GM12878 (cell line): ENCODE measurements at regions not wholly inside any gene's neighbourhood (a gene's known extent, or its start where the extent isn't known, plus 50 kb on each side); places are given as distances from the start of the nearest gene placed in this dataset.

Experiments used
- ATAC-seq: fragments of 200-7000 bp; cut with Tn5 transposase; 3 replicates; pipeline ENCODE4 v1.9.1; 2020; ENCODE audit warnings: mild to moderate bottlenecking, moderate library complexity
- BruUV-seq: library from RNA; stranded (reverse); fragments of 400-500 nt; replicated peaks from 2 replicates; lab custom pipeline; 2021; lab: Mats Ljungman, UMichigan
- CTCF ChIA-PET: fragments of 300-600 bp; sonication (Branson Sonifier 250); formaldehyde crosslinking; extraction: SDS; loops from one replicate; lab custom pipeline; 2021; ENCODE audit warnings: inconsistent platforms; lab: Yijun Ruan, JAX
- POLR2A ChIA-PET: fragments of 350-600 bp; formaldehyde crosslinking; extraction: SDS; loops from one replicate; lab custom pipeline; 2021; ENCODE audit warnings: inconsistent platforms; lab: Charles Lee
- RAD21 ChIA-PET: fragments of 300-600 bp; sonication (Branson Sonifier 250); formaldehyde crosslinking; loops from one replicate; lab custom pipeline; 2023; ENCODE audit warnings: antibody characterized with exemption; ENCODE audit not compliant: unreplicated experiment; lab: Charles Lee
- SMC1A ChIA-PET: fragments of 300-600 bp; sonication (Branson Sonifier 250); formaldehyde crosslinking; loops from one replicate; lab custom pipeline; 2023; ENCODE audit not compliant: unreplicated experiment, uncharacterized antibody; lab: Charles Lee
- DNase-seq: peaks from one replicate; pipeline ENCODE4 v3.0.0-alpha.2; 2011; ENCODE audit warnings: low read depth, low spot score
- FAIRE-seq: peaks from 3 replicates; lab custom pipeline; 2011; peaks lifted over from hg19 to GRCh38; lab: Jason Lieb, UNC
- H2AFZ ChIP-seq: 2 replicates; pipeline ENCODE4 v1.6.0; 2011; ENCODE audit warnings: low read depth, low read length, control low read depth; ENCODE audit not compliant: control insufficient read depth
- H3K27ac ChIP-seq: 2 replicates; pipeline ENCODE4 v1.5.1; 2011; ENCODE audit warnings: control low read depth; ENCODE audit not compliant: control insufficient read depth, insufficient read depth
- H3K27me3 ChIP-seq, 2 experiments: replicated peaks in 1 of 2; 2 replicates each; pipeline versions ENCODE4 v1.6.0 to v1.6.1; 2011; ENCODE audit warnings: low read length in 1 of 2; ENCODE audit not compliant: control insufficient read depth in 2 of 2, insufficient read depth in 2 of 2
- H3K36me3 ChIP-seq, 2 experiments: 2 replicates each; pipeline ENCODE4 v1.5.1; 2011; ENCODE audit warnings: low read length in 1 of 2; ENCODE audit not compliant: control insufficient read depth in 2 of 2, insufficient read depth in 2 of 2
- H3K4me1 ChIP-seq: 2 replicates; pipeline ENCODE4 v1.6.1; 2011; ENCODE audit warnings: mild to moderate bottlenecking, low read length, moderate library complexity, mixed read lengths; ENCODE audit not compliant: control insufficient read depth, insufficient read depth
- H3K4me2 ChIP-seq: 2 replicates; pipeline ENCODE4 v1.6.0; 2011; ENCODE audit warnings: control low read depth; ENCODE audit not compliant: control insufficient read depth, insufficient read depth
- H3K4me3 ChIP-seq: fragments of 200-600 bp; sonication (generic); 2 replicates; pipeline ENCODE4 v1.5.1; 2016
- H3K79me2 ChIP-seq: 2 replicates; pipeline ENCODE4 v1.6.0; 2011; ENCODE audit warnings: low read length; ENCODE audit not compliant: control insufficient read depth, insufficient read depth
- H3K9ac ChIP-seq: 2 replicates; pipeline ENCODE4 v1.8.0; 2011; ENCODE audit warnings: low read length, control low read depth, mixed read lengths; ENCODE audit not compliant: control insufficient read depth, insufficient read depth
- H3K9me3 ChIP-seq: replicated peaks from 3 replicates; pipeline ENCODE4 v1.5.1; 2011; ENCODE audit warnings: mild to moderate bottlenecking, low read length; ENCODE audit not compliant: control insufficient read depth, insufficient read depth
- H4K20me1 ChIP-seq: 2 replicates; pipeline ENCODE4 v1.6.0; 2011; ENCODE audit not compliant: control insufficient read depth, insufficient read depth
- CHD2 ChIP-seq: IDR thresholded peaks from 2 replicates; pipeline ENCODE4 v1.6.1; 2011; ENCODE audit warnings: low read depth, low read length, improper control_type of control experiment, borderline replicate concordance
- CREM ChIP-seq: IDR thresholded peaks from 2 replicates; pipeline ENCODE4 v1.6.1; 2014; ENCODE audit warnings: antibody characterized with exemption, low read depth
- IKZF1 ChIP-seq: fragments of 450-650 bp; conservative IDR thresholded peaks from 2 replicates; pipeline ENCODE4 v1.6.1; 2017; ENCODE audit warnings: antibody characterized with exemption, mild to moderate bottlenecking
- JUNB ChIP-seq: IDR thresholded peaks from 2 replicates; pipeline ENCODE4 v1.6.1; 2016; ENCODE audit warnings: antibody characterized with exemption, mild to moderate bottlenecking
- NKRF ChIP-seq: fragments of 450-650 bp; conservative IDR thresholded peaks from 2 replicates; pipeline ENCODE4 v1.6.1; 2017; ENCODE audit warnings: mild to moderate bottlenecking, moderate library complexity
- POU2F2 ChIP-seq: IDR thresholded peaks from 3 replicates; pipeline ENCODE4 v1.6.1; 2011; ENCODE audit warnings: low read depth, mild to moderate bottlenecking, low read length, borderline replicate concordance
- SMAD5 ChIP-seq: IDR thresholded peaks from 2 replicates; pipeline ENCODE4 v1.6.1; 2016; ENCODE audit warnings: antibody characterized with exemption, low read depth
- SP1 ChIP-seq: IDR thresholded peaks from one replicate; pipeline ENCODE4 v1.6.1; 2011; ENCODE audit warnings: low read depth, low read length
- TARDBP ChIP-seq: IDR thresholded peaks from 2 replicates; pipeline ENCODE4 v1.6.1; 2016; ENCODE audit warnings: borderline replicate concordance
- ZZZ3 ChIP-seq: IDR thresholded peaks from 2 replicates; pipeline ENCODE4 v1.6.1; 2011; ENCODE audit warnings: low read depth; ENCODE audit not compliant: control insufficient read depth, insufficient read length
- WGBS: methylation state at CpG from one replicate; pipeline ENCODE4 v1.1.6; 2016; ENCODE audit warnings: low lambda C conversion rate; ENCODE audit not compliant: insufficient replicate concordance, insufficient coverage; ENCODE audit errors: missing lambda C conversion rate; 5-methylcytosine and 5-hydroxymethylcytosine counted together
- in situ Hi-C: fragments of 300-500 bp; cut with MboI; formaldehyde crosslinking; loops from 9 replicates; pipeline ENCODE4 v1.14.3; 2018; ENCODE audit warnings: mixed read lengths
- intact Hi-C: fragments of 100-400 bp; cut with micrococcal nuclease; formaldehyde crosslinking; loops from one replicate; pipeline ENCODE4 v1.14.2; 2022; ENCODE audit not compliant: unreplicated experiment

DNA sequence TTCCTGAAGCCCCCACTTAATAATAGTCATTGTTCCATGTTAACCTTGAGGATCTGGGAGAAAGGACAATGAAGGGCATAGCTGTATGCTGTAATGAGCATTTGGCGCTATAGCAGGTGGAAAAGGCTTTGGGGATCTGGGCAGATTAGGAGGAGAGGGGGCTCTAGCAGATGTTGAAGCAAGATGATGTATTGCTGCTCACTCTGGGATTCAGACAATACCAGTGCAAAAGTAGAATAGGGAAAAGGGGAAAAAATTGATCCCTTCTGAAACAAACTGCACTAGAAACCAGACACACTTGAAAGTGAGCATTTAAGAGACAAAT, 575.3 kb upstream of the MEF2C start:
- intact Hi-C loops = no loop called here
- RAD21 ChIA-PET = interaction anchor here (2.0 kb wide), 1 partner anchor 144 kb away, joined by 6 read pairs; no protein-coding TSS in a partner anchor
- TF ChIP-seq CHD2 (no peak), SP1 (no peak), JUNB (no peak), CREM (no peak), NKRF (no peak), ZZZ3 (no peak), IKZF1 (no peak), POU2F2 (no peak), SMAD5 (no peak), TARDBP (no peak)
- POLR2A ChIA-PET = no interaction called here
- Histone ChIP-seq H3K79me2 (no peaks in the 10 kb centered on the region), H3K27ac (no peak overlapping the region), H3K36me3 (no peaks in the 10 kb centered on the region), H3K4me3 (no peak overlapping the region), H4K20me1 (no peaks in the 10 kb centered on the region), H3K4me2 (no peak overlapping the region), H3K27me3 (no peaks in the 10 kb centered on the region), H3K4me1 (no peaks in the 10 kb centered on the region), H2AFZ (no peak overlapping the region; the same call in 1 of the 2 replicates), H3K9ac (no peak overlapping the region), H3K9me3 (peaks cover 5% of the 10 kb centered on the region; the same call in 2 of the 3 replicates)
- CTCF ChIA-PET = interaction anchor here (0.5 to 1.4 kb wide), 2 partner anchors 87 to 187 kb away, joined by 3 read pairs; no protein-coding TSS in a partner anchor
- no TSS peak for BruUV-seq
- 100% methylated on average over 1 of the region's 1 CpG for WGBS
- ATAC-seq = no peak
- no peak for FAIRE-seq
- in situ Hi-C loops = no loop called here
- DNase-seq = no peak
- SMC1A ChIA-PET = interaction anchor here (1.1 to 3.5 kb wide), 4 partner anchors 9 to 188 kb away, joined by 3 to 13 read pairs (median 4); no protein-coding TSS in a partner anchor
